ENCODE measurements at regions not wholly inside any gene's neighbourhood (a gene's known extent, or its start where the extent isn't known, plus 50 kb on each side); places are given as distances from the start of the nearest gene placed in this dataset.

GRCh38 chr13:106391681-106392080, 143.8 kb downstream of the EFNB2 start:
- TF ChIP-seq CTCF (IDR thresholded peaks at IDR 0.05) = no peak
- TF ChIP-seq POLR2AphosphoS5 (IDR thresholded peaks at IDR 0.05) = no peak
- no peak for TF ChIP-seq POLR2A (IDR thresholded peaks at IDR 0.05)
